AG04450 (cell line): ENCODE measurements at regions not wholly inside any gene's neighbourhood (a gene's known extent, or its start where the extent isn't known, plus 50 kb on each side); places are given as distances from the start of the nearest gene placed in this dataset.
"Not testable (repeated sequence)": the region's sequence is repeated elsewhere in the genome, so short reads cannot be mapped to it uniquely, and the experiment has no call there.

Experiments
- CTCF ChIA-PET: fragments of 300-600, 350-600 bp; formaldehyde crosslinking; extraction: SDS; loops from one replicate; lab custom pipeline; 2022; ENCODE audit warnings: antibody characterized with exemption, inconsistent platforms; lab: Charles Lee
- POLR2A ChIA-PET: fragments of 350-600 bp; formaldehyde crosslinking; extraction: SDS; loops from one replicate; lab custom pipeline; 2021; ENCODE audit warnings: antibody characterized with exemption, inconsistent platforms; lab: Yijun Ruan, JAX
- DNase-seq: peaks from one replicate; pipeline ENCODE4 v3.0.0-alpha.2; 2011; ENCODE audit warnings: low read depth, low spot score
- H3K27ac ChIP-seq: one replicate; pipeline ENCODE4 v1.5.1; 2012; ENCODE audit warnings: low read depth, low read length, control low read depth
- H3K27me3 ChIP-seq: one replicate; pipeline ENCODE4 v1.6.0; 2012; ENCODE audit warnings: low read length; ENCODE audit not compliant: control insufficient read depth, insufficient read depth
- H3K4me3 ChIP-seq: 2 replicates; pipeline ENCODE4 v1.5.1; 2011; ENCODE audit warnings: mild to moderate bottlenecking, low read depth, low read length, control low read depth
- H3K9me3 ChIP-seq: 2 replicates; pipeline ENCODE4 v1.5.1; 2012; ENCODE audit warnings: low read length; ENCODE audit not compliant: control insufficient read depth, insufficient read depth
- TF ChIP-seq, protein P1 (sequence below): IDR thresholded peaks from 2 replicates; pipeline ENCODE4 v1.5.1; 2011; ENCODE audit warnings: low read depth, low read length, control low read depth, inconsistent platforms

DNA sequence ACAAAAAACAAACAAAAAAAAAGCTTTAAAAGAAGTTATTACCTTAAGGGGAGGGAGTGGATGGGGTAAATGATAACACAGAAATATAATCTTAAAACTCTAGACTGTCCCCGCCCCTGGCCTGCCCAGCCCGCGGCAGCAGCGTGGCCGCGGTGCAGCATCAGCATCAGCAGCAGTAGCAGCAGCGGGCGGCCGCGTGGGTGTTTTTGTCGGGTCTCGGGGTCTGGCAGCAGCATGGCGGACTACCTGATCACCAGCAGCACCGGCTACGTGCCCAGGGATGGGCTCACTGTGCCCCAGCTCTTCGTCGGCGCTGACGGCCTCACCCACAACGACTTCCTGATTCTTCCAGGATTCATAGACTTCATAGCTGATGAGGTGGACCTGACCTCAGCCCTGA is 80.0 kb upstream of the ANKRD28 start:
- Histone ChIP-seq H3K27ac (no peak overlapping the region), H3K27me3 (no peaks in the 10 kb centered on the region), H3K9me3 (peaks cover 11% of the 10 kb centered on the region; the same call in 1 of the 2 replicates), H3K4me3 (no peak overlapping the region)
- ChIA-PET POLR2A (no interaction called here), CTCF (no interaction called here)
- DNase-seq = no peak
- TF ChIP-seq, protein P1, sequence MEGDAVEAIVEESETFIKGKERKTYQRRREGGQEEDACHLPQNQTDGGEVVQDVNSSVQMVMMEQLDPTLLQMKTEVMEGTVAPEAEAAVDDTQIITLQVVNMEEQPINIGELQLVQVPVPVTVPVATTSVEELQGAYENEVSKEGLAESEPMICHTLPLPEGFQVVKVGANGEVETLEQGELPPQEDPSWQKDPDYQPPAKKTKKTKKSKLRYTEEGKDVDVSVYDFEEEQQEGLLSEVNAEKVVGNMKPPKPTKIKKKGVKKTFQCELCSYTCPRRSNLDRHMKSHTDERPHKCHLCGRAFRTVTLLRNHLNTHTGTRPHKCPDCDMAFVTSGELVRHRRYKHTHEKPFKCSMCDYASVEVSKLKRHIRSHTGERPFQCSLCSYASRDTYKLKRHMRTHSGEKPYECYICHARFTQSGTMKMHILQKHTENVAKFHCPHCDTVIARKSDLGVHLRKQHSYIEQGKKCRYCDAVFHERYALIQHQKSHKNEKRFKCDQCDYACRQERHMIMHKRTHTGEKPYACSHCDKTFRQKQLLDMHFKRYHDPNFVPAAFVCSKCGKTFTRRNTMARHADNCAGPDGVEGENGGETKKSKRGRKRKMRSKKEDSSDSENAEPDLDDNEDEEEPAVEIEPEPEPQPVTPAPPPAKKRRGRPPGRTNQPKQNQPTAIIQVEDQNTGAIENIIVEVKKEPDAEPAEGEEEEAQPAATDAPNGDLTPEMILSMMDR = no peak

DNA sequence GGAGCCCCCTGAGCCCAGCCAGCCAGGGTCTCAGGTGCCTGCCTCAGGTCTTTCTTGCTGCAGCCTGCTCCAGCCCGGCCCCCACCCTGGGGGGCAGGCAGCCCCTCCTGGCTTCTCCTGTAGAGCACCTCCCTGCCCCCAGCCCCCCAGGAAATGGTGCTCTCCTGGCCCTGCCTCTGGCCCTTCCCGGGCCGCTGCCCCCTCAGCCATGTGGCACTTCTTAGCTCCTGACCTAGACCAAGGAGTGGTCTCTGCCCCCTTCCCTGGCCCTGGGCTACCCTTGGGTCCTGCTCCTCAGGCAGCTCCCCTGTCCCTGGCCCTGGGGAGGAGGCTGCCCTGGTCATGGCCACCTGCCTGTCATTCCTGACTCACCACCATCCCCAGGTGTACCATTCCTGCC is 82.0 kb upstream of the ANKRD28 start:
- H3K9me3 ChIP-seq = peaks cover 11% of the 10 kb centered on the region; the same call in 1 of the 2 replicates
- H3K27ac ChIP-seq, DNase-seq, H3K4me3 ChIP-seq, CTCF ChIA-PET, H3K27me3 ChIP-seq, POLR2A ChIA-PET: not testable (repeated sequence)

DNA sequence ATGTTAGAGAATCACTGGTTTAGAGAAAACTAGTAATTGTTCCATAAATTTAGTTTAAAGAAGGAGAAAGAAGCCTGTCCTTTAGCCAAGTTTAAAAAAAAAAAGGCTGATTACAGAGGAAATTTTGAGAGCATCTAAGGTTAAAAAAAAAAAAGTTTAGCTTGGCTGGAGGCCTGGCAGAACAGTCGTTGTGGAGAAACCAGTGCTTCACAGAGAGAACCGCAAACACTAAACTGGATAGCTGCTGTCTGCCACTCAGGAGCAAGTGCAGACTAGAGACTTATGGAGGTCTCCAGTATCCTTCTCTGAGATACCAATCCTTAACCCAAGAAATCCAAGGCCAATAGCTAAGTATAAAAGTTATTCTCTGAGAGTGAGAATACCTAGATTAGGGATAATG is 84.8 kb upstream of the ANKRD28 start:
- ChIA-PET CTCF (interaction anchor here (0.6 kb wide), 1 partner anchor 366 kb away, joined by 5 read pairs; no protein-coding TSS in a partner anchor), POLR2A (no interaction called here)
- TF ChIP-seq, protein P1 = no peak
- no peak for DNase-seq
- H3K27ac ChIP-seq = no peak overlapping the region
- no peak overlapping the region for H3K4me3 ChIP-seq
- H3K27me3 ChIP-seq = no peaks in the 10 kb centered on the region
- H3K9me3 ChIP-seq = peaks cover 11% of the 10 kb centered on the region

DNA sequence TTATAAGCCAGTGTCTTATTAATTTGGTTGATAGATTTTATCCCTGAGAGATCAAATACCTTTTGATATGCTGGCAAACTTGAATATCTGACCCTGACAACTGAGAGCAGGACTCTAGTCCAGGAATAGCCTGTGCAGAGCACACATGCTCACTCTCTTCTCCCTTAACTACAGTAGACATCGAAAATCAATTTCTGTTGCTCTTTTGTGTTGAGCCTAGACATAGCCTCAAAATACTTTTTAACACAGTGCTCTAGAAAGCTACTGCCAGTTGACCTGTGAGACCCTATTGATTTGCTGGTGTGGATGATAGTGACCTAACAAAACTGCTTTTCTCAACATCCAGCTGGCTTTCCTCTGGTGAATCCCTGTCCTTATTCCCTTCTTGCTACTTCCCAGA is 86.4 kb upstream of the ANKRD28 start:
- no peak overlapping the region for H3K4me3 ChIP-seq
- H3K9me3 ChIP-seq = peaks cover 3% of the 10 kb centered on the region
- DNase-seq = no peak
- TF ChIP-seq, protein P1 = no peak
- H3K27ac ChIP-seq = no peak overlapping the region
- no peaks in the 10 kb centered on the region for H3K27me3 ChIP-seq
- ChIA-PET POLR2A (no interaction called here), CTCF (no interaction called here)

DNA sequence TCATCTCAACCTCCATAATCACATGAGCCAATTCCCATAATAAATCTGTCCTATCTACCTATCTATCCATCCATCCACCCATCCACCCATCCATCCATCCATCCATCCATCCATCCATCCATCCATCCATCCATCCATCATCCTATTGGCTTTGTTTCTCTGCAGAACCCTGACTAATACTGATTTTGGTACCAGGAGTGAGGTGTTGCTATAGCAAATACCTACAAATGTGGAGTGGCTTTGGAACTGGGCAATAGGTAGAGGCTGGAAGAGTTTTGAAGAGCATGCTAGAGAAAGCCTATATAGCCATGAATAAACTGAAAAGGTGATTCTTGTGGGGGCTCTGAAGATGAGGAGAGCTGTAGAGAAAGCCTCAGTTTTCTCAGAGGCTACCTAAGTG is 88.7 kb upstream of the ANKRD28 start:
- ChIA-PET POLR2A (no interaction called here), CTCF (no interaction called here)
- no peak for DNase-seq
- Histone ChIP-seq H3K27me3 (no peaks in the 10 kb centered on the region), H3K27ac (no peak overlapping the region), H3K9me3 (peaks cover 5% of the 10 kb centered on the region; the same call in 1 of the 2 replicates), H3K4me3 (no peak overlapping the region)
- TF ChIP-seq, protein P1 = no peak

DNA sequence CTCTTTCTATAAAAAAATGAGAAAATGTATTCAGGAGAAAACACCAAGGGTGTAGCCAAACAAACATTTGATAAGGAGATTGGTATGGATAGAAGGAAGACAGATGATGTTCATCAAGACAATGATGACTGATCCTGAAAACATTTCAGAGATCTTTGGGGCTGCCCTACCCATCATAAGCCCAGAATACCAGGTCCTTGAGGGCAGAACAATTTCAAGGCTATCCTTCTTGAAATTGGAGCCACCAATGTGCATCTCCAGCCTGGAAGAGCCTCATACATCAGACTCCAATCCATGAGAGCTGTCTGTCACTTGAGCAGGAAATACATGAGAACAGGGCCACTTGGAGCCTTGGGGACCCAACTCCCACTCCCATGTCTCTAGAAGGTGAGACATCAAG is 89.5 kb upstream of the ANKRD28 start:
- Histone ChIP-seq H3K4me3 (no peak overlapping the region), H3K27me3 (no peaks in the 10 kb centered on the region), H3K9me3 (peaks cover 5% of the 10 kb centered on the region; the same call in 1 of the 2 replicates), H3K27ac (no peak overlapping the region)
- no peak for DNase-seq
- CTCF ChIA-PET = no interaction called here
- POLR2A ChIA-PET = no interaction called here
- TF ChIP-seq, protein P1 = no peak
